GM21526 (cell line): ENCODE measurements at regions not wholly inside any gene's neighbourhood (a gene's known extent, or its start where the extent isn't known, plus 50 kb on each side); places are given as distances from the start of the nearest gene placed in this dataset.

Experiments used
- ATAC-seq: cut with Tn5 transposase; IDR thresholded peaks from one replicate; pipeline ENCODE4 v1.9.1; 2021; ENCODE audit warnings: moderate library complexity; ENCODE audit not compliant: unreplicated experiment, low FRiP score

- ATAC-seq: no peak
Observed at GRCh38 chr9:21657966-21658667, 144.3 kb upstream of the MTAP start.

- no peak for ATAC-seq
Observed at GRCh38 chr9:21660976-21661375, 141.5 kb upstream of the MTAP start.

- no peak for ATAC-seq
Observed at GRCh38 chr9:21661626-21662025, 140.8 kb upstream of the MTAP start.

GRCh38 chr9:21668516-21668915 lies 133.9 kb upstream of the MTAP start:
- ATAC-seq: no peak

GRCh38 chr9:21669701-21670100 lies 132.7 kb upstream of the MTAP start:
- ATAC-seq: no peak

GRCh38 chr9:21670374-21670773 lies 132.1 kb upstream of the MTAP start:
- ATAC-seq: no peak

- ATAC-seq: no peak
Observed at GRCh38 chr9:21672140-21672539, 130.3 kb upstream of the MTAP start.

- no peak for ATAC-seq
Observed at GRCh38 chr9:21672761-21673160, 129.7 kb upstream of the MTAP start.

- no peak for ATAC-seq
Observed at GRCh38 chr9:21674894-21675293, 127.5 kb upstream of the MTAP start.

GRCh38 chr9:21677387-21677786 lies 125.0 kb upstream of the MTAP start:
- no peak for ATAC-seq

GRCh38 chr9:21677834-21678233 lies 124.6 kb upstream of the MTAP start:
- no peak for ATAC-seq

GRCh38 chr9:21679432-21679831 lies 123.0 kb upstream of the MTAP start:
- ATAC-seq: no peak

GRCh38 chr9:21680590-21680989 lies 121.8 kb upstream of the MTAP start:
- no peak for ATAC-seq

- no peak for ATAC-seq
Observed at GRCh38 chr9:21681641-21682040, 120.8 kb upstream of the MTAP start.

- ATAC-seq: no peak
Observed at GRCh38 chr9:21682381-21682780, 120.1 kb upstream of the MTAP start.

GRCh38 chr9:21682981-21683380 lies 119.5 kb upstream of the MTAP start:
- ATAC-seq: no peak

- ATAC-seq: no peak
Observed at GRCh38 chr9:21683484-21684175, 118.8 kb upstream of the MTAP start.

- no peak for ATAC-seq
Observed at GRCh38 chr9:21684231-21684630, 118.2 kb upstream of the MTAP start.

GRCh38 chr9:21684831-21685362 lies 117.5 kb upstream of the MTAP start:
- ATAC-seq: no peak

- no peak for ATAC-seq
Observed at GRCh38 chr9:21685502-21685901, 116.9 kb upstream of the MTAP start.

GRCh38 chr9:21686738-21687137 lies 115.7 kb upstream of the MTAP start:
- no peak for ATAC-seq

GRCh38 chr9:21687351-21687750 lies 115.1 kb upstream of the MTAP start:
- no peak for ATAC-seq
